ENCODE measurements at regions not wholly inside any gene's neighbourhood (a gene's known extent, or its start where the extent isn't known, plus 50 kb on each side); places are given as distances from the start of the nearest gene placed in this dataset.

- DNase-seq (ENCODE audit: extremely low spot score, unreplicated experiment), result no peak
- H3K27ac Mint-ChIP-seq, result no peak overlapping the region
- TF ChIP-seq, protein P1, sequence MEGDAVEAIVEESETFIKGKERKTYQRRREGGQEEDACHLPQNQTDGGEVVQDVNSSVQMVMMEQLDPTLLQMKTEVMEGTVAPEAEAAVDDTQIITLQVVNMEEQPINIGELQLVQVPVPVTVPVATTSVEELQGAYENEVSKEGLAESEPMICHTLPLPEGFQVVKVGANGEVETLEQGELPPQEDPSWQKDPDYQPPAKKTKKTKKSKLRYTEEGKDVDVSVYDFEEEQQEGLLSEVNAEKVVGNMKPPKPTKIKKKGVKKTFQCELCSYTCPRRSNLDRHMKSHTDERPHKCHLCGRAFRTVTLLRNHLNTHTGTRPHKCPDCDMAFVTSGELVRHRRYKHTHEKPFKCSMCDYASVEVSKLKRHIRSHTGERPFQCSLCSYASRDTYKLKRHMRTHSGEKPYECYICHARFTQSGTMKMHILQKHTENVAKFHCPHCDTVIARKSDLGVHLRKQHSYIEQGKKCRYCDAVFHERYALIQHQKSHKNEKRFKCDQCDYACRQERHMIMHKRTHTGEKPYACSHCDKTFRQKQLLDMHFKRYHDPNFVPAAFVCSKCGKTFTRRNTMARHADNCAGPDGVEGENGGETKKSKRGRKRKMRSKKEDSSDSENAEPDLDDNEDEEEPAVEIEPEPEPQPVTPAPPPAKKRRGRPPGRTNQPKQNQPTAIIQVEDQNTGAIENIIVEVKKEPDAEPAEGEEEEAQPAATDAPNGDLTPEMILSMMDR (conservative IDR thresholded peaks at IDR 0.05), result no peak
- H3K4me1 Mint-ChIP-seq (ENCODE audit: unreplicated experiment), result no peaks in the 10 kb centered on the region
- H3K4me3 Mint-ChIP-seq, result no peak overlapping the region
- no peaks in the 10 kb centered on the region for H3K9me3 Mint-ChIP-seq
- H3K27me3 Mint-ChIP-seq, result no peaks in the 10 kb centered on the region
- no peaks in the 10 kb centered on the region for H3K36me3 Mint-ChIP-seq
These were observed 313.5 kb upstream of the MANEA start for GRCh38 chr6:95263840-95264239.

DNA sequence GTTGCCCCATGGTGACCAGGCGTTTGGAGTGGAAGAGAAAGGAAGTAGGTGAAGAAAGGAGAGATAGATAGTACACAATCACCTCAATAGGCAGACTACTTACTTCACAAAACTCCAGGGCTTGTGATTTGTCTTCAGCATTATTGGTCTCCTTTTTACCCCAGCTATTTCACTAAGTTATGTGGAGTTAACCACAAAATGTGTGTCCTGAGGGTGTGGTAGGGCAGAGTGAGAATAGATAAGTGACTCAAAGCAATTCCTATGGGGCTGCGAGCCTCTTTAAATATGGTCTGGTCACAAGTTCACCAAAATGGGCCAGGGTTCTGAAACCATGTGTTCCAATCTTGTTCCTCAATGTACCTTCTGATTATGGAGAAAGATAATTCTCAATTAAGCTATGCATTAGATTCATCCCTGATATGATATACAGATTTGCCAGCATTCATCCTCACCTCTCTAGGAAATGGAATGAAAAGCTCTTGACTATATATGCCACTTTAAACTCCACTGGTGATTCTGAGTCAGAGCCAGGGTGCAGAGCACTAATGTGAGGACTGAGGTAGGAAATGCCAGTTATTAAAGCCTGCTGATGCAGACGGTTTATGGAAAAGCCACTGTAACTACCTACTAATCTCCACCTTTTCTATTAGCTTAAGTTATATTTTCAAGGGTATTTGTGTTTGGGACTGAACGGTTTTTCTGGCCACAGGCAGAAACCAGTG is 310.6 kb upstream of the MANEA start:
- no peaks in the 10 kb centered on the region for H3K4me1 Mint-ChIP-seq (ENCODE audit: unreplicated experiment)
- TF ChIP-seq, protein P1 (conservative IDR thresholded peaks at IDR 0.05), result no peak
- H3K36me3 Mint-ChIP-seq, result no peaks in the 10 kb centered on the region
- no peak for DNase-seq (ENCODE audit: extremely low spot score, unreplicated experiment)
- no peaks in the 10 kb centered on the region for H3K27me3 Mint-ChIP-seq
- no peak overlapping the region for H3K4me3 Mint-ChIP-seq
- no peaks in the 10 kb centered on the region for H3K9me3 Mint-ChIP-seq
- H3K27ac Mint-ChIP-seq, result no peak overlapping the region

GRCh38 chr6:95274686-95275235 is 302.6 kb upstream of the MANEA start:
- Mint-ChIP-seq H3K4me3 (no peak overlapping the region), H3K4me1 (ENCODE audit: unreplicated experiment) (no peaks in the 10 kb centered on the region)
- TF ChIP-seq, protein P1 (conservative IDR thresholded peaks at IDR 0.05), result no peak

DNA sequence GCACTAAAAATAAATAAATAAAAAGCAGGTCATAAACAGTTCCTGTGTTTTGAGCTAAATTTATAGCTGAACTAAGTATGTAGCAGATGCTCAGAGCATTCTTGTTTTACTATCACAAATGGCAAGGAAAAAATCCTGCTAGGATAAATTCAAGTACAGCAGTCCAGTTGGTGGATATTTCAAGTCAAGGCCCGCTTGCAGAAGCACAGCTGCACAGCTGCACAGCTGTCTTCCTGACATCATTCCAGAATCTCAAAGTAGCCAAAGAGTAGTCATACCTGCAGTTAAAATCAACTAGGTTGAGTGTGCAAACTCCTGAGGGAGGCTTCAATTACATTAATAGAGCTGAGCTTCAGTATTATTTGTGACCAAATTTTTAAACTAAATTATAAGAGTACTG is 297.7 kb upstream of the MANEA start:
- Mint-ChIP-seq H3K27me3 (peaks cover 3% of the 10 kb centered on the region), H3K4me3 (no peak overlapping the region), H3K4me1 (ENCODE audit: unreplicated experiment) (no peaks in the 10 kb centered on the region), H3K27ac (no peak overlapping the region), H3K9me3 (no peaks in the 10 kb centered on the region), H3K36me3 (no peaks in the 10 kb centered on the region)
- no peak for DNase-seq (ENCODE audit: extremely low spot score, unreplicated experiment)
- TF ChIP-seq, protein P1 (conservative IDR thresholded peaks at IDR 0.05), result no peak

More at GRCh38 chr6:95274686-95275235, 302.6 kb upstream of the MANEA start:
- no peaks in the 10 kb centered on the region for H3K9me3 Mint-ChIP-seq
- peaks cover 3% of the 10 kb centered on the region for H3K27me3 Mint-ChIP-seq
- no peak for DNase-seq (ENCODE audit: extremely low spot score, unreplicated experiment)
- no peaks in the 10 kb centered on the region for H3K36me3 Mint-ChIP-seq
- H3K27ac Mint-ChIP-seq, result no peak overlapping the region

DNA sequence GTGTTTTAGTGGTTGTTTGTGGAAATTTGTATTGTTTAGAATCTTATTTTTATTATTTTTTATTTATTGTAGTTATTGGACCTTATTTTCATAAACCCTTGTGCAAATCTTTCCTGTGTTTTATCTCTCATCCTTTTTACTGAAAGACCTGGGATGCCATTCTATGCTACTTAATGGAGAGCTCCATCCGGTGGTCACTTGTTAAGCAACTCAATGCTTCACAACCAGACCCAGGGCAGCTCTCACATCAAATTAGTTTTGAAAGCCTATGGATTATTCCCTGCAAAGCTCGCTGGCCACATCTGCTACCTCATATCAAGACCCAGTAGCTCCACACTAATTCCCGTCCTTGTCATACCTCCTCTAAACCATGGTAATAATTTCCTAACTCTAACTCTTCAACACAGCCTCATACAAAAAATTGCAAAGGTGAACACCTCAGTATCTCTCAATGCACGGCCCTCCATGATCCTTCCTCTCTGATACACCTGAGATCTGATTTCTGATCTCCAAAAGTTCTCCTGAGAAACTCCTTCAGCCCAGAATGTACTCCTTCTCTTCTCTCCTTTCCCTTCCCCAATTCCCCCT is 296.6 kb upstream of the MANEA start:
- H3K27ac Mint-ChIP-seq, result no peak overlapping the region
- no peak overlapping the region for H3K4me3 Mint-ChIP-seq
- H3K36me3 Mint-ChIP-seq, result no peaks in the 10 kb centered on the region
- no peaks in the 10 kb centered on the region for H3K9me3 Mint-ChIP-seq
- DNase-seq (ENCODE audit: extremely low spot score, unreplicated experiment), result no peak
- TF ChIP-seq, protein P1 (conservative IDR thresholded peaks at IDR 0.05), result peak; percentile 76
- peaks cover 3% of the 10 kb centered on the region for H3K27me3 Mint-ChIP-seq
- no peaks in the 10 kb centered on the region for H3K4me1 Mint-ChIP-seq (ENCODE audit: unreplicated experiment)

Data from type B pancreatic cell (in vitro differentiated cells).